Omental fat pad (tissue), 3 donors: ENCODE measurements at regions not wholly inside any gene's neighbourhood (a gene's known extent, or its start where the extent isn't known, plus 50 kb on each side); places are given as distances from the start of the nearest gene placed in this dataset.

Experiments
- ATAC-seq: fragments of 150-250 bp; one replicate; pipeline ENCODE4 v1.9.1; 2016; ENCODE audit warnings: mild to moderate bottlenecking, moderate library complexity; ENCODE audit not compliant: low FRiP score
- DNase-seq: peaks from one replicate; pipeline ENCODE4 v3.0.0-alpha.2; 2019; ENCODE audit warnings: low spot score
- TF ChIP-seq, protein P1 (sequence below), 3 donors: fragments of 450-650 bp; IDR thresholded peaks; one replicate each; pipeline ENCODE4 v1.5.1; 2016 to 2017; ENCODE audit warnings: antibody characterized with exemption in 3 of 3, mild to moderate bottlenecking in 3 of 3, moderate library complexity in 2 of 3

DNA sequence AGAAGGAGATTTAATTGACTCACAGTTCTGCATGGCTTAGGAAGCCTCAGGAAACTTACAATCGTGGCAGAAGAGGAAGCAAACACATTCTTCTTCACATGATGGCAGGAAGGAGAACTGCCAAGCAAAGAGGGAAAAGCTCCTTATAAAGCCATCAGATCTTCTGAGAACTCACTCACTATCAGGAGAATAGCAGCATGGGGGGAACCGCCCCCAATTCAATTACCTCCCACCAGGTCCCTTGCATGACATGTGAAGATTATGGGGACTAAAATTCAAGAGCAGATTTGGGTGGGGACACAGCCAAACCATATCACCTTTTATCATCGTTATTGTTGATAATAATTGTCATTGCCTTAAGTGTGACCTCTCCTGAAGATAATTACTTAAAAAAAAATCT lies 197.9 kb upstream of the SLC14A2 start:
- TF ChIP-seq, protein P1, sequence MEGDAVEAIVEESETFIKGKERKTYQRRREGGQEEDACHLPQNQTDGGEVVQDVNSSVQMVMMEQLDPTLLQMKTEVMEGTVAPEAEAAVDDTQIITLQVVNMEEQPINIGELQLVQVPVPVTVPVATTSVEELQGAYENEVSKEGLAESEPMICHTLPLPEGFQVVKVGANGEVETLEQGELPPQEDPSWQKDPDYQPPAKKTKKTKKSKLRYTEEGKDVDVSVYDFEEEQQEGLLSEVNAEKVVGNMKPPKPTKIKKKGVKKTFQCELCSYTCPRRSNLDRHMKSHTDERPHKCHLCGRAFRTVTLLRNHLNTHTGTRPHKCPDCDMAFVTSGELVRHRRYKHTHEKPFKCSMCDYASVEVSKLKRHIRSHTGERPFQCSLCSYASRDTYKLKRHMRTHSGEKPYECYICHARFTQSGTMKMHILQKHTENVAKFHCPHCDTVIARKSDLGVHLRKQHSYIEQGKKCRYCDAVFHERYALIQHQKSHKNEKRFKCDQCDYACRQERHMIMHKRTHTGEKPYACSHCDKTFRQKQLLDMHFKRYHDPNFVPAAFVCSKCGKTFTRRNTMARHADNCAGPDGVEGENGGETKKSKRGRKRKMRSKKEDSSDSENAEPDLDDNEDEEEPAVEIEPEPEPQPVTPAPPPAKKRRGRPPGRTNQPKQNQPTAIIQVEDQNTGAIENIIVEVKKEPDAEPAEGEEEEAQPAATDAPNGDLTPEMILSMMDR (IDR thresholded peaks at IDR 0.05): no peak
- ATAC-seq (no peak), DNase-seq (no peak)

DNA sequence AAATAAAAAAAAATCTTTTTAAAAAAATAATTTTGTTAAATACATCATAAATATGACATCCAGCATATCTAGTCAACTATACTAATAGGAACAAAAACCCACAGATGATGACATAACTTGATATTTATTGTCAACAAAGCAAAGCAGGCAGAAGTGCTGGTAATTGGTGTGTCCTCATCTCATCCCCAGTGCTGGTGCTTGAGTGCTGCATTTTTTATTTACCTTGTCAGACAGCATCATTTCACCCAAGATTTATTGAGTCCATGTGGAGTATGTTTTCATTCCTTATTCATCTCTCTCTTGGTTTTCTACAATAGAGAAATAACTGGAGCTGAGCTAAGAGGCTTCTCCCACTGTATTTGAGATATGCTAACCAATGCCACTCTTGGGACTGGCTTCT lies 191.6 kb upstream of the SLC14A2 start:
- no peak for ATAC-seq
- no peak for DNase-seq
- TF ChIP-seq, protein P1 (IDR thresholded peaks at IDR 0.05): no peak

DNA sequence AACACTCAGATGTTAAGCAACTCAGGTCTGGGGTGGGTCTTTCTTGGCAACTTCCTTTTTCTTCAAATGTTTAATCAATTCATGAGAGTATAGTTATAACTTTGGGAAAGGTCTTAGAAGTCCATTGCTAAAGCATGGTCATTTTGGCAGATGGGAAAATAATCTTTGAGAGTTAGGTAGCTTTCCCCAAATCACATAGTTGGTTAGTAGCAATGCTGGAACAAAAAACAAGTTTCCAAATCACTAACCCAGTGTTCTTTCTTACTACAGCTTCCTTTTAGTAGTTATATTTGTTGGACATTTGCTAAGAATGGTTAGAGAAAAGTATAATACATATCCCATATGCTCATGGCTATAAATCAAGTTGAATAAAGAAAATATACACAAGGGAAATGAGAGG lies 185.2 kb upstream of the SLC14A2 start:
- no peak for DNase-seq
- TF ChIP-seq, protein P1 (IDR thresholded peaks at IDR 0.05): no peak
- no peak for ATAC-seq

DNA sequence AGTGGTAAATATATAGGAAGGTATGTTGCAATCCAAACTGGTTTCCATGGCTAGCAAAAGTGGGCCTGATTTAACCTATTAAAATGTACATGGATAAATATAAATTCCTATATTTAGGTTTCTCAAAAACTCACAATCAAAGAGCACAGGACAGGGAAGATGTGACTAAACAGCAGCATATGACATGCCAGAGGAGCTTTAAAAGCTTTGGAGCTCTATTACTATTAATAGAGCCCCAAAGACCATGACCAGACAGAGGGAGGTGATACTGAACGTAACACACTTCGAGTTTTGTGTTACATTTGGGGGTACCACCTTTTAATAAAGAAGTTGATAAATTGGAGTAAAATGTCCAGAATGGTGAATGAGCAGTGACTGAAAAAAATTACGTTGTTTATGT lies 179.5 kb upstream of the SLC14A2 start:
- TF ChIP-seq, protein P1 (IDR thresholded peaks at IDR 0.05): no peak
- no peak for ATAC-seq
- no peak for DNase-seq

DNA sequence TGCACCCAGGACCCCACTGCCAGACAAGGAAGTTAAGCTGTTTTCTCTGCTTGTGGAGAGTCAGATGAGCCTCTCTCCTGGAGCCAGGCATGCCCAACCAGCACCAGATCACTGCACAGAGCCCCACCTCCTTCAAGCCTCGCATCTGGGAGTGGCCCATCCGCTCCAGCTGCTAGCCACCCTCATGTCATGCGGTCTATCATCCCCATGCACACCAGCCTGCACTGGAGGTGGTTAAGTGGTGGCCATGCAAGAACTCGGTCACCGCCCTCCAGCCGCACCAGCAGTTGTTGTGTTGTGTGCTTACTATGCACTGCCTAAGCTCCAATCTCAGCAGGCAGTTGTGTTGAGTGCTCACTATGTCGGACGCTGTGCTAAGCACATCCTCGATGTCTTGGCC lies 177.9 kb upstream of the SLC14A2 start:
- DNase-seq (no peak), ATAC-seq (no peak)
- TF ChIP-seq, protein P1 (IDR thresholded peaks at IDR 0.05): no peak

DNA sequence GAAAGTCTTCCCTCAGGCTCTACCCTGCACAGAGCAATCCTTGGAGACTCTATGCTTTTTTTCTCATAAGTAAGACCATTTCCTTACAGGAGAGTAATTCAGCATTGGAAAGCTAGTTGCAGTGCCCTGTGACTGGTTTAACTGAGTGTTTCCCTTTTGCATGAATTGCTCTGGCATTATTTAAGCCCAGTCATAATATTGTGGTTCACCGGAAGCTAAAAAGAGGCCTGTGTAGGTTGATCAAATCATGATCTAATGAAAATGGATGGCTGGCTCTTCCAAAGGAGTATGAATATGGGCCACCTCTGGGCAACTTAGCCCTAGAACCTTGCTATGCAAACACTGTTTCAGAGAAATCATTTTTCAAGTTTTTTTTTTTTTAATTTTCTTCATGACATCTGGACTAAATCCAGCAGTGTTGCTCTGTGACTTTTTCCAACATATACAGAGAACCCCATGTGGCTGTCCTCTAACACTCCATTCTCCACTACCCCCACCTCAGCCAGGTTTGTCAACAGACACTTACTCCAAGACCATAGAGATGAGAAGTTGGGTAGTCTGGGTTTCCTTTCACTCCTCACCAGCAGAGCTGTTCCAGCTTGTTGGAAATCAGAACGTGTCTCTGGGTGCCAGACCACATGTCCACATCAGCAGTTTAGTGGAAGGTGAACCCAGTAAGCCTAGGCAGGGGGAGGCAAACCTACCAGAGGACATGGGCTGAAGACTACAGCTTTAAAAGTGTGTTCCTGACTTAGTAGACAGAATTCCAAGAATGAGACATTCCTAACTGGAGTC lies 175.2 kb upstream of the SLC14A2 start:
- TF ChIP-seq, protein P1 (IDR thresholded peaks at IDR 0.05): no peak
- DNase-seq (no peak), ATAC-seq (no peak)
